Activated CD4-positive, alpha-beta T cell treated with anti-CD3 and anti-CD28 coated beads, Interleukin-10, Interleukin-2, amounts not matched to agents 100 ng/mL and 50 ng/mL, durations not matched to agents 16 hours and 8 hours (primary cell): ENCODE measurements at regions not wholly inside any gene's neighbourhood (a gene's known extent, or its start where the extent isn't known, plus 50 kb on each side); places are given as distances from the start of the nearest gene placed in this dataset.
"Not testable (repeated sequence)": the region's sequence is repeated elsewhere in the genome, so short reads cannot be mapped to it uniquely, and the experiment has no call there.

Source experiments
- DNase-seq: peaks from one replicate; pipeline ENCODE4 v3.0.0-alpha.2; 2020

DNA sequence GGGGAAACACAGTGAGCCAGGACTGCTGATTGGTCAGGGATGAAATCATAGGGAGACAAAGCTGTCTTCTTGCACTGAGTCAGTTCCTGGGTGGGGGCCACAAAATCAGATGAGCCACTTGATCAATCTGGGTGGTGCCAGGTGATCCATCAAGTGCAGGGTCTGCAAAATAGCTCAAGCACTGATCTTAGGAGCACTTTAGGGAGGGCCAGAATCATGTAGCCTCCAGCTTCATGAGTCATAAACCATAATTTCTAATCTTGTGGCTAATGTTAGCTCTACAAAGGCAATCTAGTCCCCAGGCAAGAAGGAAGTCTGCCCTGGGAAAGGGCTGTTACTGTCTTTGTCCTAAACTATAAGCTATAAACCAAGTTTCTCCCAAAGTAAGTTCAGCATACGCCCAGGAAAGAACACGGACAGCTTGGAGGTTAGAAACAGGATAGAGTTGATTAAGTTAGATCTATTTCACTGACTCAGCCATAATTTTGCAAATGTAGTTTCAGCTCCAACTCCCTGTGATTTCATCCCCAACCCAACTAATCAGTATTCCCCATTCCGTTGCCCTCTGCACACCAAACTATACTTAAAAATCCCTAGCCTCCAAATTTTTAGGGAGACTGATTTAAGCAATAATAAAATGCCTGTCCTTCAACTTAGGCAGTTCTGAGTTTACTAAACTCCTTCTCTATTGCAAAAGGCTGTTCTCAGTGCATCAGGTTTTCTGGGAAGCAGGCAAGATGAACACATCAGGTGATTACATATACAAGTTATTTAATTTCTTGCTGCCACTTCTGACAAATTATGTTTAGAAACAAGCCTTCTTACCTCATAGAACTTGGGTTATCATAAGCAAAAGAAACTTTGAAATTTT is 226.9 kb upstream of the SPOPL start:
- no peak for DNase-seq

DNA sequence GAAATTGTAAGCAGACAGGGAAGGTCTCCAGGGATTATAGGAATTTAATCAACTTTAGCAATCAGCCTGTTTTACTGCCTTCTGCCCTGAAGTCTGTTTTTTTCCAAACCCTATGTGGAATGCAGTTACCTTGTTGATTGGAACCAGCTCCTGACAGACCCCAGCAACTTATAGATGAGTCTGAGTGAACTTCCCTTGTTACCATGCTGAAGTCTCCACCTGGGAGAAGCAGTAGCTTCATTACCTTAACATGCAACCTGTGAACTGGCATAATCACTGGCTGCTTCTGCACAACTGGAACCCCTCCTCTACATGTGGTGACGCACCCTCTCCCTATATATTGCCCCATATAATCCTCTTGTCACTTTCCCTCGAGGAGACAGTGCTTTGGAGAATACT is 226.3 kb upstream of the SPOPL start:
- no peak for DNase-seq

DNA sequence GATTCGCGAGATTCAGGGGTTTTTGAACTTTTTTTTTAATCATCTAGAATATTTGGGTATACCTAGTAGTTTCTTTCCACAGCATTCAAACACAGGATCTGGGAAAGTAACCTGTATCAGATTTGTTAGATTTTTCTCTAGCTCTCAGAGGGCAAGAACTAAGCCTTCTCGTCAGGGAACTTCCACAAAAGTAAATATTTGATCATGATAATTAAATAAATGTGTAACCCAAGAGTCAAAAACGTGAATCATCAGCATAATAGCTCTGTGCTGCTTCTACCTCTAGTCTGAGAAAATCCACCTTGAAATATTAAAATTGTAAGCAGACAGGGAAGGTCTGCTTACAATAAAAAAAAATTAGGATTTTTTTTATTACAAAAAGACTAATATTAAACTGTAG is 225.7 kb upstream of the SPOPL start:
- DNase-seq: no peak

DNA sequence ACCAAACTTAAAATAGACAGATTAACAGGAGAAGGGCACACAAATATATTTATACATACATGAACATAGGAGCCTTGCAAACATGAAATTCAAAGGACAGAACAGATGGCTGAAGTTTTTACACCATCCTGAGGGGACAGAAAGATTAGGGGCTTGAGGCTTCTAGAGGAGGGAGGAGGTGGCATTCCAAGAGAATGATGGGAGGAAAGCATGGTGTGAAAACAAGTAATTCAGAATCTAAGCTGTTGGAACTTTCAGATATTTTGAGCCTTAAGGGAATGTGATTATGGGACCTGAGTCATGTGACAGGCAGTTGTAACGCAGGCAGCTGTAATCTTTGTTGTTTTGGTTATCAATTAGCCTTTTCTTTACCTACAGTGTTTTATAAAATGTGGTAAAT is 225.2 kb upstream of the SPOPL start:
- DNase-seq: no peak

DNA sequence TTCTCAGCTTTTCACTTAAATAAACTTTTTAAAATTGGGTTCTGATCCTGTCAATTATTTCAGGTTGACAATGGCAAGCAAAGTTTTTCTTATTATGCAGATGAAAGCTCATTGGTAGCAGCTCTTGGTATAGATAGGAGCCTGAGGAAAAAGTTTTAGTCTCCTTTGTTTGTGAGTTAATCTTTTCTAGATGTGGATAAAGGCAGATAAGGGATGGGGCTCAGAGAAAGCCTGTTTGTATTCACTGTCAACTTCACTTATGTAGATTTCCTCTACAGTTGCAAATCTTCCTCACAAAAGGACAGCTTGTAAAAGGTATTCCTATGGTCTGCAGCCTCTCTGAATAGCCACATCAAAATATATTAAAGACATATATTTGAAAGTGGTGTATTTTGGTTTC is 224.5 kb upstream of the SPOPL start:
- no peak for DNase-seq

DNA sequence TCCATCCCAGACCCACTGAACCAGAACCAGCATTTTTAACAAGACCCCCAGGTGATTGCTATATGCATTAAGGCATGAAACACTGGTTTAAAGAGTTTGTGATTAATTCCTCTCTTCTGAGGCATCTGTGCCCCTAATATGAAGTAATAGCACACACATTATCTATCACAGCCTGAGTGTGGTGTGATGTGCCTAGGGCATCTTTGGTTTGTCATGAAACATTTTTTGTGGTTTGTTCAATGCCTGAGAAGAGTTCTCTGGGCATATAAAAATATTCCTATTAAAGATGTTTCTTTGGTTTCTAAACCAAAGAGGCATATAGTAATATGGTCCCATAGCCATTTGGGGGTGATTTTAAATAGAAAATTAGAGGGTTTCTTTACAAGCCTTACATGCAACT is 221.7 kb upstream of the SPOPL start:
- DNase-seq: no peak

DNA sequence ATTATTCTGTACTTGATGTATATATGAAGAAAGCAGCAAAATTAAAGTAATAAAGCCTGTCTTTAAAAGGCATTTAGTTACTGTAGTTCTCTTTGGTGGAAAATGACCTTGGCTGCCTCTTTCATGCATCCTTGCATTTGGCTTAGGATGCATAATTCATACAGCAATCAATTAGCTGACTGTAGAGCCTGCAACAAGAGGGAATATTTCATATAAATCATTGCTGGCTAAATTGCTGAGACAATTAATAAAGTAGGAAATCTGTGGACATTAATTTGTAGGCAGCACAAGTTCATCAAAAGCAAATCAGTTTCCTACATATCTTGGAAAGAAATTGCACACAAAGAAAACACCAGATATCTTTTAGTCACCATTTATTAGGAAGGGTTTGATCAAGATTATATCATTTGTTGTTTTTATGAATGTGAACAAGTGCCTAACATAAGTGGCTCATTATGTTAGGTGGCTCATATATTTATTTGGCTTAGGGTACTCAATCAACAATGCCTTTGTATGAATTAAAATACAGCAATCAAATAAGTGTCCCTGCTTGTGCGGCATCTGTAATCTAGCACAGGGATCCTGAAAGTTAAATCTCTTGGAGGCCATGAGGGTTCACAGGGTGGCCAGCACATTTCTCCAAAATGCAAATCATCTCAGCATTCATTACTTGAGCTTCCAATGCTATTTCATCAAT is 220.4 kb upstream of the SPOPL start:
- DNase-seq: no peak

DNA sequence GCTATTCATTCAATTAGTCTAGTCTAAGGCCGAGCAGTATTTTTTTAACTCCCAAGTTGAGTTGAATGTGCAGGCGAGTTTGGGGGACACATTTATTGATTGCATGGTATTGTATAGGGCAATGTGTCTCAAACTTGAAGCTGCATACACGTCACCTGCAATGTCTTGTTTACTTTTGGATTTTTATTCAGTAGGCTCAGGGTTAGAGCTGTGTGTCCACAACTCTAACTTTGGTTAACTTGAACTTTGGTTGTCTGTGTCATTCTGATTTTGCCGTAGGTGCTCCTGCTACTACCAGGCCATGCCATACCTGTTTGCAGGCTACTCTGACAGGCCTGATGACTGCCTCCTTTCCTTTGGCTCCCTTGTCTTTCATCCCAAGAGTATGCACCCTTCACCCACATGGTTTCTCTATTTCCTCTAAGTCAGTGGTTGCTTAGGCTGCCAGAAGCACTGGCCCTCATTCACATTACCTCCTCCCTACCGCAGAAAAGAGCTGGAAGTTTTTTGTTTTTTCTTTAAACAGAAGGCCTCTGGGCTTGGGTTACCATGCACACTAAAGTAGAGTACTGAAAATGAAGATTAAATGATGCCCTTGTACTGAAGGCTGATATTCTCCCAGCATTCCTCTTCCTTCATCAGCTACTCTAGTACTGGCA is 219.4 kb upstream of the SPOPL start:
- no peak for DNase-seq

DNA sequence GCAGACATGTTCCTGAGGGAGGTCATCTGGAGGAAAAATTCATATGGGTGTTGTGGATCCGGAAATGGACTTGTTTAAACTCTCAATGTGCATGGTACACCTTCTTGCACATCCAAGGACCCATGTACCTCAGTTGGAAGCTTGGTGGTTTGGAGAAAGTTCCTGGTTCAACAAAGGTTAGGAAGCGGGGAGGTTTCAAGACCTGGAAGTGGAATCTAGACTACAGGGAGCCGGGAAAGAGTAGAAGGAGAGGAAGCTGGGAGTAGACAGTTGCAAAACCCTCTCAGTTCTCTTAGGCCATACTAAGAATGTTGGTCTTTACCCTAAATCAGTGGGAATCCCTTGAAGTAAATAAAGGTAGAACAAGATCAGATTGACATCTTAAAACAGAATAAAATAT is 209.8 kb upstream of the SPOPL start:
- DNase-seq: no peak

DNA sequence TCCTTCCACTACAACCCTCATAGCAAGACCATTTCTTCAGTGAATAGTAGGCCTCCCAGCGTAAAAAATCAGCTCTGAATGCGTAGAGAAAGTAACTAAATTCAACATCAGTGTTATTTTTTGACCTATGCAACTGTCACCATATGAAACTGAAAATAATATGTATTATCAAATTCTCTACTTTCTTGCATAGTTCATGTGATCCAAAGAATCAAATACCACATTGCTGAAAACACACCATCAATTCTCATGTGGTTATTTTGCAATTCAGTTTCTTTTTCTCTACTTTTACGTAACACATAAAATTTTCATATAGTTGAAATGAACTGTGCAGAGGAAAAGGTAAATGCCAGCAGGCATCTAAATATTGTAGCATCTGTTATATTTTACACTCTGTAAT is 208.5 kb upstream of the SPOPL start:
- DNase-seq: no peak

DNA sequence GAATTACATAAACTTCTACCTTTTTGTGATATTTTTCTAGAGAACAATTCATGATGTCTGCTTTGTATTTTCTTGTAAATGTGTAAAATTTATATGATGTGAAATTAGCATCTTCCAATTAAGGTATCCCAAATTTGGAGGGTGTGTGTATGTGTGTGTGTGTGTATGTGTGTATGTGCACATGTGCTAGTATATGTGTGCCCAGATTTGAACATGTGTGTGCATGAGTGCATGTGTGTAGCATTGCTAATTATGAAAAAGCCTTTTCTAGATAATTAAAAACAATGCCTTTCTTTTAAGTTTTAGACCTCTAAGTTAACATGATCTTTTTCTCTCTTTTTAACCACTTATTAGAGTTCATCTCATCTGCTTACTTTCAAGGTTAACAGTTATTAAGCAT is 208.0 kb upstream of the SPOPL start:
- DNase-seq: no peak

DNA sequence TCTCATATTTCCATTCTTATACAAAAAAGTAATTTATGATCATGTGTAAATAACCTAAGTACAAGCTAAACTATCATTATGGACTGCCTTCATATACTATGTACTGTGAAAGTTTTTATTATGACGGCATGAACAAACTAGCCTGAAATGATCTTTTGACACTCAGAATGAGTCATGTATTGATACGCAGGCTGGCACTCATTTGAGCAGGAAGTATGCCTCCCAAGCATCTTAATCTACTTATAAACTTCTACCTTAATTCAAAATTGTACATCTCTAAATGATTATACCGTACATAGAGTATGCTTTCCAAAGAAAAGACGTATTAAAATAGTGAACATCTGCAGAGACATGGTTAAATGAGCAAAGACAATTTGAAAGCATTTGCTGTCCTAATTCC is 207.1 kb upstream of the SPOPL start:
- DNase-seq: no peak

DNA sequence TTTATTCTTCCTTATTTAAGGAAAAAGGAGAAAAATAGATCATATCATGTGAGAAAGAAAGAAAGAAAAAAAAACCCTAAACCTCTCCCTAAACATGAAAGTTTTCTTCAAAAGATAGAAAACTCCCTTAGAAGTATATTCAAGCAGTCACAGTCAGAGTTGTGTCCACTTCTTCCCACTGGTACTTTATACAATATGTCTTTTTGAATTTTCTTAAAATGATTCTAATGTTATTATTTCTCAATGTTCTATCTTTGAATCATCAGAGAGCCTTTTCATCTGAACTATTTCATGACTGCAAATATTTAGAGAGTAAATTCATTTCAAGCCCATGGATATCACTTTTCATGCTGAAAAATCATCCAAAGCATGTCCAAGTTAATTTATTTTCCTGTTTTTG is 205.2 kb upstream of the SPOPL start:
- no peak for DNase-seq

DNA sequence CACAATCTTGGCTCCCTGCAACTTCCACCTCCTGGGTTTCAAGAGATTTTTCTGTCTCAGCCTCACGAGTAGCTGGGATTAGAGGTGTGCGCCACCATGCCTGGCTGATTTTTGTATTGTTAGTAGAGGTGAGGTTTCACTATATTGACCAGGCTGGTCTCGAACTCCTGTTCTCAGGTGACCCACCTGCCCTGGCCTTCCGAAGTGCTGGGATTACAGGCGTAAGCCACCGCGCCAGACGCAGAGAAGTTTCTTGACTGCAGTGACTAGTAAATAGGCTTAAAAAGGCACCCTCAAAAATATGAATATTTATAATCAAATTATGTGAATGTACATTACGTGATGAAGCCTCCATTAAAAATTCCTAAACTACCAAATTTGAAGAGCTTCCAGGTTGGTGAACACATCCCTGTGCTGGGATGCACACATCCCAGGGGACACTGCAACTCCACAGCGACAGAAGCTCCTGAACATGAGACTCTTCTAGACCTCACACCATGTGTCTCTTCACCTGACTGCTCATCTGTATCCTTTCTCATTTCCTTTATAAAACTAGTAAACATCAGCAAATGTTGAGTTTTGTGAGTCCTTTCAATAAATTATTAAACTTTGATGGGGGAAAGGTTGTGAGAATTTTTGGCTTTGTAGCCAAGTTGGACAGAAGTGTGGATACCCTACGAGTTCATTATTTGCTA is 203.3 kb upstream of the SPOPL start:
- no peak for DNase-seq

DNA sequence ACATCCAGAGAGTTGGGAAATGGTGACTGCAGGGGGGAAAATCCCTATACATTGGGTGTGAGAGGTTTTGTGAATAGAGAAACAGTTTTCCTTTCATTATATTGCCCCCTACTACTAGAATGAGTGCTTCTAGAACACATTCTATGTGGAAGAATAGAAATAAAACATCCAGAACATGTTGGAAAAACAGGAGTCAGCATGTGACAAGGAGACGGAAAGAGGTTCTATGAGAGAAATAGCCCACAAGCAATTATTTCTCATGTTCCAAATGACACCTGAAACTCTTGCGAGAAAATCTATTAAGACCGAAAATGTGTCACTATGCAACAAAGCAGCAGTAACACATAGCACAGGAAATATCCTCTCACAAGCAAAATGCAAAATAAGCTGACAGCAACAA is 202.7 kb upstream of the SPOPL start:
- no peak for DNase-seq

DNA sequence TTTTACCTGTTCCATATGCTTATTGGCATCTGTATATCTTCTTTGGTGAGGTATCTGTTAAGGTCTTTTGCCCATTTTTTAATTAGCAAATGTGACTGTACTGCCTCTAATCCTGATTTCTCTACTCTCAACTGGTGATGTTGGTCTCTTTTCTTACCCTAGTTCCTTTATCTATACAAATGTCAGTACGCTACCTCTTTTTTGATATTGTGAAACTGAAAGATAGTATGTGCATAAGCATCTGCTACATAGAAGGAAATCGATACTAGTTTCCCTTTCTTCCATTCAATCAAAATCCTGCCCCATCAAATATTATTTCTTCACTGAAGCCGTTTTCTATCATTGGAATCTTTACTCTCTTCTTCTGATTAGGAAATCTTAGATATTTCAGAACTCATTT is 194.9 kb upstream of the SPOPL start:
- DNase-seq: no peak

DNA sequence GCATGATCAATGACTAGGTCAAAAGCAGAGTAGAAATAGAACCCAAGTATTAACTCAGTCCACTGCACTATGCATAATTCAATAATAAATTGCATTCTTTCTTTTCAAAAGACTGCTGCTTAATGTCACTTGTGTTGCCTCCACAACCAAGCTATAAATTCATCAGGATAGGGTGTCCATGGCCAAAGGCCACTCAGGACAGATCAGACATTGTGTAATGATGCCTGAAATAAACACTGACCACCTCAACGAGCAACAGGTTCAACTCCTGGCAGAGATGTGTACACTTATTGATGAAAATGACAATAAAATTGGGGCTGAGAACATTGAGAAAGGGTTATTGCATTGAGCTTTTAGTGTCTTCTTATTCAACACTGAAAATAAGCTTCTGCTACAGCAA is 194.5 kb upstream of the SPOPL start:
- no peak for DNase-seq

DNA sequence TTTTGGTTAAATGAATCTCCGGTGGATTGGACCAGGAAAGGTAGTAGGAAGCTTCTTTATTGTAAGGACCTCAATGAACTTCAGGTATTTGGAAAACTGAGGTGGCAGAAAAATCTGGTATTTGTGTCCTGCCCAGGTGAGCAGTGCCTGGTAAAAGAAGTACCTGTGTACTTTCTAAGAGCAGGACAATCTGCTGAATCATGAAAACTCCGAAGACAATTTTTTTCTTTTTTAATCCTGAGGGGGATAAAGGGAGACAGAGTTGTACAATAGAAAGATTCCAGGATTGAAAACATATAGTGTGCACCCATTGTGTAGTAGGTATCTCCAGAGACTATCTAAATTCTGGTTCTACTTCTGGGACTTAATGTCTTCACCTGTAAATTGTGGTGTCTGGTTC is 191.8 kb upstream of the SPOPL start:
- no peak for DNase-seq

DNA sequence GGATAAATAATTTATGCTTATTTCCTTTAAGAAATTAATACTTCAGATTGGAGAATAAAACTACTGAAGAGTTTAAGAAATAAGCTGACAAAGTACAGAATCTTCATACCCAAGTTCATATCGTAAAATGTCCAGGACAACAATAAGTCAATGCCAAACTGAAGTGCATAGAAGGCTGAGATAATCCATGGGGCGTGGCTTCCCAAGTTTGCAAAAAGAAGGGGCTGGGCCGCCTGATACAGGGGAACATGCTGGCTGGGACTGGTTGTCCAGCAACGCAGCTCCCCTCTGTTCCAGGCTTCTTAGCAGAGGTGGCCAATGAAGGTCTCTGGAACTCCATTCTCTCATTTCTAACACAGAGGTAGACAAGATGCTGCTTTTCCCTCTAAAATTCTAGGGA is 189.5 kb upstream of the SPOPL start:
- no peak for DNase-seq

DNA sequence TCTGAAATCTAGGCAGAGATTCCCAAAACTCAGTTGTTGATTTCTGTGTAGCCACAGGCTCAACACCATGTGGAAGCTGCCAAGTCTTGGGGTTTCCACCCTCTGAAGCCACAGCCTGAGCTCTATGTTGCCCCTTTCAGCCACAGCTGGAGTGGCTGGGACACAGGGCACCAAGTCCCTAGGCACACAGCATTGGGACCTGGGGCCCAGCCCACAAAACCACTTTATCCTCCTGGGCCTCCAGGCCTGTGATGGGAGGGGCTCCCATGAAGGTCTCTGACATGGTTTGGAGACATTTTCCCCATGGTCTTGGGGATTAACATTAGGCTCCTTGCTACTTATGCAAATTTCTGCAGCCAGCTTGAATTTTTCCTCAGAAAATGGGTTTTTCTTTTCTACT is 186.0 kb upstream of the SPOPL start:
- DNase-seq: not testable (repeated sequence)

DNA sequence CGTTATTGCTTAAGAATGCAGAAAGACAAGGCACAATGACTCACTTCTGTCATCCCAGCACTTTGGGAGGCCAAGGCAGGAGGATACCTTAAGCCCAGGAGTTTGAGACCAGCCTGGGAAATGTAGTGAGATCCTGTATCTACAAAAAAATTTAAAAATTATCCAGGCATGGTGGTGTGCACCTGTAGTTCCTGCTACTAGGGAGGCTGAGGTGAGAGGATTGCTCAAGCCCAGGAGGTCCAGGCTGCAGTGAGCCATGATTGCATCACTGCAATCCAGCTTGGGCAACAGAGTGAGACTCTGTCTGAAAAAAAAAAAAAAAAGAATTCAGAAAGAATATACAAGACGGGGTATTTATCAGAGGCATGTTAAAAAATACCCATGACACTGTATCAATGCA is 182.0 kb upstream of the SPOPL start:
- DNase-seq: no peak

DNA sequence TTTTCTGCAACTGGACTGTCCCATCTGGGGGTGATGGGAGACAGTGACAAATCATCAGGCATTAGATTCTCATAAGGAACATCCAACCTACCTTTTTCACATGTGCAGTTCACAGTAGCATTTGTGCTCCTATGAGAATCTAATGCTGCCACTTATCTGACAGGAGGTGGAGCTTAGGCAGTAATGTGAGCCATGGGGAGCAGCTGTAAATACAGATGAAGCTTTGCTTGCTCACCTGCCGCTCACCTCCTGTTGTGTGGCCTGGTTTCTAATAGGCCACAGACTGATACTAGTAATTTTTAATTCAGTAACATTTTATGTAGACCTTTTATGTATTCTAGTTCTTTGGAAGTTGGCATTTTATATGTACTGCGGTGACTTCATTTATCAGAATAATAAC is 180.1 kb upstream of the SPOPL start:
- DNase-seq: no peak

DNA sequence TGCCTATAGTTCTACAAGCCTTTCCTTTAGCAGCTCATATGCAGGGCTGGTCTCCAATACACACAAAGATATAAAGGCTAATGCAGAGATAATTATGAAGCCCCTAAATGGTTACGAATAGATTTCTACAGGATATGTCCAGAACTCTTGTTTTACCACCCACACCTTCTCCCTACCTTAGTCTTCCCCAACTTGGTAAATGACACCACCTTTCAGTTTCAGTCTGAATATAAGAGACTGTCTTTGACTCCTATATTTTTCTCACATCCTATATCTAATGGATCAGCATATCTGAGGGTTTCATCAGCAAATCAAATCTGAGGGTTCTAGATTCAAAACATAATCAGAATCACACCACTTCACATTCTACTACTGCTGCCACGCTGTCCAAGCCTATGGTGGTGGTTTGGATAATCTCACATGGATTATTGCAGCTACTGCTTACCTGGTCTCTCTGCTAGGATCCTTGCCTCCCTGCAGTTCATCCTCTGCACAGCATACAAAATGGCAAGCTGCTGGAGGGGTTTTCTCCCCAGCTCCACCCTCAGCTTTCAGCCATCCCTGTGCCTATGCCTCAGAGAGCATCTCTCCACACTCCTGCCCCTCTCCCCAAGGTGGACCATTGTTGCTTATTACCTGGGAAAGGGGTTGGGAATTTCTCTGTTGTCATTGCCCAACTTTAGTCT is 178.0 kb upstream of the SPOPL start:
- no peak for DNase-seq
